Uterus (tissue), 3 donors: ENCODE measurements at regions not wholly inside any gene's neighbourhood (a gene's known extent, or its start where the extent isn't known, plus 50 kb on each side); places are given as distances from the start of the nearest gene placed in this dataset.
"Not testable (repeated sequence)": the region's sequence is repeated elsewhere in the genome, so short reads cannot be mapped to it uniquely, and the experiment has no call there.

Source experiments
- DNase-seq, 2 donors: peaks; one replicate each; pipeline ENCODE4 v3.0.0-alpha.2; 2019 to 2020
- H3K27ac ChIP-seq, 2 donors: fragments of 200-600 bp; sonication (generic); 1 replicate in 1 of 2; 2 replicates in 1 of 2; pipeline ENCODE4 v1.5.1; 2016 to 2018
- H3K27me3 ChIP-seq, 2 donors: fragments of 200-600 bp; sonication (generic); one replicate each; pipeline ENCODE4 v1.5.1; 2018 to 2019; ENCODE audit warnings: control low read depth in 1 of 2
- H3K36me3 ChIP-seq, 2 donors: fragments of 200-600 bp; sonication (generic); one replicate each; pipeline ENCODE4 v1.5.1; 2019; ENCODE audit warnings: control low read depth in 1 of 2
- H3K4me1 ChIP-seq, 2 donors: fragments of 200-600 bp; sonication (generic); one replicate each; pipeline ENCODE4 v1.5.1; 2018 to 2019; ENCODE audit warnings: control low read depth in 1 of 2
- H3K4me3 ChIP-seq, 2 donors: fragments of 200-600 bp; sonication (generic); 1 replicate in 1 of 2; 2 replicates in 1 of 2; pipeline ENCODE4 v1.5.1; 2018 to 2019; ENCODE audit warnings: mild to moderate bottlenecking in 1 of 2
- H3K9me3 ChIP-seq, 2 donors: fragments of 200-600 bp; sonication (generic); one replicate each; pipeline ENCODE4 v1.5.1; 2019; ENCODE audit warnings: control low read depth in 1 of 2
- CTCF ChIP-seq, 4 experiments: fragments of 200-600 bp in 2 of 4; fragments of 450-650 bp in 2 of 4; sonication (generic) in 2 of 4; IDR thresholded peaks; one replicate each; pipeline ENCODE4 v1.5.1; 2016 to 2019; ENCODE audit warnings: antibody characterized with exemption in 4 of 4, mild to moderate bottlenecking in 2 of 4, moderate library complexity in 1 of 4
- POLR2A ChIP-seq, 2 donors: fragments of 450-650 bp; IDR thresholded peaks; one replicate each; pipeline ENCODE4 v1.6.1; 2016; ENCODE audit warnings: antibody characterized with exemption in 2 of 2, mild to moderate bottlenecking in 1 of 2, moderate library complexity in 1 of 2
- intact Hi-C: fragments of 100-400 bp; cut with DNase I; formaldehyde crosslinking; loops from one replicate; pipeline ENCODE4 v1.15.1; 2023; ENCODE audit warnings: low total_unique reads
- donor health status: DM: yes; HTN: yes; CAD: no.

GRCh38 chr4:111323496-111323895 is 700.6 kb upstream of the PITX2 start:
- Histone ChIP-seq H3K36me3 (no peaks in the 10 kb centered on the region), H3K4me3 (no peak overlapping the region), H3K27me3 (no peaks in the 10 kb centered on the region), H3K9me3 (no peaks in the 10 kb centered on the region), H3K27ac (no peak overlapping the region), H3K4me1 (no peaks in the 10 kb centered on the region)
- no peak for TF ChIP-seq POLR2A (IDR thresholded peaks at IDR 0.05)
- TF ChIP-seq CTCF (IDR thresholded peaks at IDR 0.05), result no peak
- intact Hi-C loops, result no loop called here
- no peak for DNase-seq

- Histone ChIP-seq H3K36me3 (no peaks in the 10 kb centered on the region), H3K9me3 (no peaks in the 10 kb centered on the region), H3K27me3 (no peaks in the 10 kb centered on the region), H3K4me1 (no peaks in the 10 kb centered on the region), H3K27ac (no peak overlapping the region), H3K4me3 (no peak overlapping the region)
- TF ChIP-seq POLR2A (IDR thresholded peaks at IDR 0.05) (no peak), CTCF (IDR thresholded peaks at IDR 0.05) (no peak)
- intact Hi-C loops, result no loop called here
- DNase-seq, result no peak
Observed at GRCh38 chr4:111323916-111324315, 701.0 kb upstream of the PITX2 start.

GRCh38 chr4:111326450-111326849 is 703.6 kb upstream of the PITX2 start:
- Histone ChIP-seq H3K27ac (no peak overlapping the region), H3K4me1 (no peaks in the 10 kb centered on the region), H3K36me3 (no peaks in the 10 kb centered on the region), H3K9me3 (no peaks in the 10 kb centered on the region), H3K27me3 (no peaks in the 10 kb centered on the region), H3K4me3 (no peak overlapping the region)
- no peak for DNase-seq
- intact Hi-C loops, result no loop called here
- TF ChIP-seq POLR2A (IDR thresholded peaks at IDR 0.05) (no peak), CTCF (IDR thresholded peaks at IDR 0.05) (no peak)

GRCh38 chr4:111330786-111331185 is 707.9 kb upstream of the PITX2 start:
- H3K4me1 ChIP-seq, result no peaks in the 10 kb centered on the region
- H3K4me3 ChIP-seq, result no peak overlapping the region
- DNase-seq, result no peak
- no peaks in the 10 kb centered on the region for H3K36me3 ChIP-seq
- H3K27me3 ChIP-seq, result no peaks in the 10 kb centered on the region
- H3K27ac ChIP-seq, result no peak overlapping the region
- intact Hi-C loops, result no loop called here
- H3K9me3 ChIP-seq, result no peaks in the 10 kb centered on the region
- no peak for TF ChIP-seq POLR2A (IDR thresholded peaks at IDR 0.05)

GRCh38 chr4:111334361-111334760 is 711.5 kb upstream of the PITX2 start:
- intact Hi-C loops, result no loop called here
- no peak for DNase-seq
- Histone ChIP-seq H3K4me1 (no peaks in the 10 kb centered on the region), H3K36me3 (no peaks in the 10 kb centered on the region), H3K9me3 (no peaks in the 10 kb centered on the region), H3K4me3 (no peak overlapping the region), H3K27ac (no peak overlapping the region), H3K27me3 (no peaks in the 10 kb centered on the region)
- TF ChIP-seq POLR2A (IDR thresholded peaks at IDR 0.05) (no peak), CTCF (IDR thresholded peaks at IDR 0.05) (no peak)

- DNase-seq, intact Hi-C loops: not testable (repeated sequence)
Observed at GRCh38 chr4:111337186-111337876, 714.5 kb upstream of the PITX2 start.

More at GRCh38 chr4:111337186-111337876, 714.5 kb upstream of the PITX2 start:
- H3K4me1 ChIP-seq, H3K36me3 ChIP-seq, H3K9me3 ChIP-seq, H3K27me3 ChIP-seq, H3K27ac ChIP-seq, H3K4me3 ChIP-seq: not testable (repeated sequence)
